MM.1S (cell line): ENCODE measurements at regions not wholly inside any gene's neighbourhood (a gene's known extent, or its start where the extent isn't known, plus 50 kb on each side); places are given as distances from the start of the nearest gene placed in this dataset.

Experiments used
- DNase-seq: peaks from one replicate; pipeline ENCODE4 v3.0.0-alpha.2; 2015
- H2AFZ ChIP-seq: fragments of 300-600 bp; sonication (generic); 2 replicates; pipeline ENCODE4 v1.6.0; 2016; ENCODE audit warnings: antibody characterized with exemption, low read length
- H3F3A ChIP-seq: fragments of 300-600 bp; sonication (generic); 2 replicates; pipeline ENCODE4 v1.6.1; 2016; ENCODE audit warnings: mild to moderate bottlenecking, antibody characterized with exemption, low read length, moderate library complexity, mixed read lengths; ENCODE audit not compliant: insufficient read depth
- H3K27ac ChIP-seq: fragments of 300-600 bp; sonication (generic); 2 replicates; pipeline ENCODE4 v1.5.1; 2016; ENCODE audit warnings: mild to moderate bottlenecking, low read length
- H3K27me3 ChIP-seq: fragments of 300-600 bp; sonication (generic); replicated peaks from 2 replicates; pipeline ENCODE4 v1.6.0; 2016; ENCODE audit warnings: low read length; ENCODE audit not compliant: insufficient read depth
- H3K36me3 ChIP-seq: fragments of 300-600 bp; sonication (generic); replicated peaks from 2 replicates; pipeline ENCODE4 v1.6.1; 2016; ENCODE audit warnings: mild to moderate bottlenecking, low read length, mixed read lengths; ENCODE audit not compliant: insufficient read depth
- H3K4me1 ChIP-seq: fragments of 300-600 bp; sonication (generic); 2 replicates; pipeline ENCODE4 v1.6.1; 2016; ENCODE audit warnings: low read length, mixed read lengths
- H3K4me2 ChIP-seq: fragments of 300-600 bp; sonication (generic); 2 replicates; pipeline ENCODE4 v1.6.0; 2016; ENCODE audit warnings: low read depth, low read length
- H3K4me3 ChIP-seq: fragments of 300-600 bp; sonication (generic); 2 replicates; pipeline ENCODE4 v1.5.1; 2016; ENCODE audit warnings: low read length, mixed read lengths
- H3K79me2 ChIP-seq: fragments of 300-600 bp; sonication (generic); 2 replicates; pipeline ENCODE4 v1.6.1; 2016; ENCODE audit warnings: mixed run types, low read length, mixed read lengths
- H3K9ac ChIP-seq: fragments of 300-600 bp; sonication (generic); 2 replicates; pipeline ENCODE4 v1.6.1; 2016; ENCODE audit warnings: low read length, mixed read lengths
- H3K9me2 ChIP-seq: fragments of 300-600 bp; sonication (generic); replicated peaks from 2 replicates; pipeline ENCODE4 v1.6.1; 2016; ENCODE audit warnings: mild to moderate bottlenecking, low read length, mixed read lengths; ENCODE audit not compliant: insufficient read depth
- H3K9me3 ChIP-seq: fragments of 300-600 bp; sonication (generic); replicated peaks from 2 replicates; pipeline ENCODE4 v1.6.1; 2016; ENCODE audit warnings: mild to moderate bottlenecking, low read length, mixed read lengths; ENCODE audit not compliant: insufficient read depth
- H4K20me1 ChIP-seq: fragments of 300-600 bp; sonication (generic); 2 replicates; pipeline ENCODE4 v1.6.1; 2016; ENCODE audit warnings: mild to moderate bottlenecking, low read length, moderate library complexity, mixed read lengths; ENCODE audit not compliant: insufficient read depth
- CTCF ChIP-seq: fragments of 300-600 bp; sonication (generic); IDR thresholded peaks from 2 replicates; pipeline ENCODE4 v1.5.1; 2016; ENCODE audit warnings: antibody characterized with exemption, low read length, mixed read lengths
- EZH2 ChIP-seq: fragments of 300-600 bp; sonication (generic); optimal IDR thresholded peaks from 2 replicates; pipeline ENCODE3; 2017; ENCODE audit warnings: low read depth, mild to moderate bottlenecking, antibody characterized with exemption, low read length, mixed read lengths
- EZH2phosphoT487 ChIP-seq: fragments of 300-600 bp; sonication (generic); IDR thresholded peaks from 2 replicates; pipeline ENCODE4 v1.6.1; 2018; ENCODE audit warnings: antibody characterized with exemption, low read length

DNA sequence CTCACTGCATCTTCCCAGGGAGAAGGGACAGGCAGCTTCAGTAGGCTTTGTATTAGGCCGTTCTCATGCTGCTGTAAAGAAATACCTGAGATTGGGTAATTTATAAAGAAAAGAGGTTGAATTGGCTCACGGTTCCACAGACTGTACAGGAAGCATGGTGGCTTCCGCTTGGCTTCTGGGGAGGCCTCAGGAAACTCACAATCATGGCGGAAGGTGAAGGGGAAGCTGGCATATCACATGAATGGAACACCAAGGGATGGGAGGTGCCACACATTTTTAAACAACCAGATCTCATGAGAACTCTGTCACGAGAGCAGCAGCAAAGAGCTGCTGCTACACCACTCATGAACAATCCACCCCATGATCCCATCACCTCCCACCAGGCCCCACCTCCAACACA lies 182.2 kb upstream of the SFSWAP start:
- no peak overlapping the region for H3K27ac ChIP-seq
- H3K9me2 ChIP-seq, result no peaks in the 10 kb centered on the region
- H3K79me2 ChIP-seq, result no peaks in the 10 kb centered on the region
- TF ChIP-seq EZH2phosphoT487 (no peak), CTCF (no peak), EZH2 (no peak)
- H3K4me3 ChIP-seq, result no peak overlapping the region
- H3K36me3 ChIP-seq, result no peaks in the 10 kb centered on the region
- no peaks in the 10 kb centered on the region for H3K4me1 ChIP-seq
- no peak overlapping the region for H2AFZ ChIP-seq
- DNase-seq, result no peak
- no peaks in the 10 kb centered on the region for H4K20me1 ChIP-seq
- no peak overlapping the region for H3K4me2 ChIP-seq
- no peaks in the 10 kb centered on the region for H3F3A ChIP-seq
- H3K9me3 ChIP-seq, result no peaks in the 10 kb centered on the region
- no peak overlapping the region for H3K9ac ChIP-seq
- H3K27me3 ChIP-seq, result no peaks in the 10 kb centered on the region

GRCh38 chr12:131529196-131530040 lies 181.5 kb upstream of the SFSWAP start:
- no peaks in the 10 kb centered on the region for H3K9me2 ChIP-seq
- H3K9ac ChIP-seq, result no peak overlapping the region
- no peaks in the 10 kb centered on the region for H3K9me3 ChIP-seq
- H2AFZ ChIP-seq, result no peak overlapping the region
- H3K79me2 ChIP-seq, result no peaks in the 10 kb centered on the region
- no peak overlapping the region for H3K4me2 ChIP-seq
- no peak for TF ChIP-seq EZH2phosphoT487
- TF ChIP-seq EZH2, result no peak
- TF ChIP-seq CTCF, result no peak
- no peaks in the 10 kb centered on the region for H4K20me1 ChIP-seq
- no peak overlapping the region for H3K27ac ChIP-seq
- no peaks in the 10 kb centered on the region for H3F3A ChIP-seq
- H3K36me3 ChIP-seq, result no peaks in the 10 kb centered on the region
- DNase-seq, result no peak
- H3K27me3 ChIP-seq, result no peaks in the 10 kb centered on the region
- no peak overlapping the region for H3K4me3 ChIP-seq
- H3K4me1 ChIP-seq, result no peaks in the 10 kb centered on the region

GRCh38 chr12:131530041-131530332 lies 180.9 kb upstream of the SFSWAP start:
- DNase-seq, result no peak
- no peak overlapping the region for H3K4me3 ChIP-seq
- no peak overlapping the region for H3K9ac ChIP-seq
- no peaks in the 10 kb centered on the region for H4K20me1 ChIP-seq
- no peak overlapping the region for H3K4me2 ChIP-seq
- no peak for TF ChIP-seq CTCF
- TF ChIP-seq EZH2, result no peak
- no peak for TF ChIP-seq EZH2phosphoT487
- no peak overlapping the region for H2AFZ ChIP-seq
- no peaks in the 10 kb centered on the region for H3K9me3 ChIP-seq
- no peaks in the 10 kb centered on the region for H3K79me2 ChIP-seq
- no peaks in the 10 kb centered on the region for H3K27me3 ChIP-seq
- H3K36me3 ChIP-seq, result no peaks in the 10 kb centered on the region
- no peak overlapping the region for H3K27ac ChIP-seq
- H3F3A ChIP-seq, result no peaks in the 10 kb centered on the region
- no peaks in the 10 kb centered on the region for H3K9me2 ChIP-seq
- no peaks in the 10 kb centered on the region for H3K4me1 ChIP-seq
